ENCODE measurements at regions not wholly inside any gene's neighbourhood (a gene's known extent, or its start where the extent isn't known, plus 50 kb on each side); places are given as distances from the start of the nearest gene placed in this dataset.
"Not testable (repeated sequence)": the region's sequence is repeated elsewhere in the genome, so short reads cannot be mapped to it uniquely, and the experiment has no call there.

- not testable (repeated sequence) for H3K4me1 ChIP-seq, H3K36me3 ChIP-seq, H3K27me3 ChIP-seq, H3K9me3 ChIP-seq
- H3K27ac ChIP-seq, result peak overlapping the region in 3 of 4 donors; percentile 57 to 76 (median 72)
- DNase-seq, result peak; percentile 48 to 77 (median 64)
- peak overlapping the region; percentile 39 to 61 (median 44) for H3K4me3 ChIP-seq
- peak; percentile 32 to 62 for TF ChIP-seq POLR2A (IDR thresholded peaks at IDR 0.05)
Measured at GRCh38 chr1:149390173-149390926, 84.5 kb upstream of the NBPF19 start.

- Histone ChIP-seq H3K4me3 (peak overlapping the region; percentile 39 to 61 (median 44)), H3K27ac (peak overlapping the region in 3 of 4 donors; percentile 57 to 76 (median 72))
- H3K9me3 ChIP-seq, H3K27me3 ChIP-seq, DNase-seq, H3K4me1 ChIP-seq, H3K36me3 ChIP-seq: not testable (repeated sequence)
Measured at GRCh38 chr1:149390931-149391330, 83.9 kb upstream of the NBPF19 start.

- H3K27ac ChIP-seq, H3K4me3 ChIP-seq, DNase-seq, H3K27me3 ChIP-seq, H3K9me3 ChIP-seq, H3K36me3 ChIP-seq, H3K4me1 ChIP-seq: not testable (repeated sequence)
Measured at GRCh38 chr1:149395802-149396201, 79.0 kb upstream of the NBPF19 start.

- not testable (repeated sequence) for H3K27me3 ChIP-seq, H3K9me3 ChIP-seq, H3K4me1 ChIP-seq, H3K4me3 ChIP-seq, DNase-seq, H3K27ac ChIP-seq, H3K36me3 ChIP-seq
Measured at GRCh38 chr1:149398527-149398926, 76.3 kb upstream of the NBPF19 start.

GRCh38 chr1:149408404-149408803 is 66.4 kb upstream of the NBPF19 start:
- DNase-seq, H3K36me3 ChIP-seq, H3K4me1 ChIP-seq, H3K27me3 ChIP-seq, H3K9me3 ChIP-seq, H3K27ac ChIP-seq, H3K4me3 ChIP-seq: not testable (repeated sequence)

GRCh38 chr1:149415373-149415772 is 59.5 kb upstream of the NBPF19 start:
- not testable (repeated sequence) for H3K9me3 ChIP-seq, H3K4me3 ChIP-seq, H3K4me1 ChIP-seq, H3K27ac ChIP-seq, H3K36me3 ChIP-seq, DNase-seq, H3K27me3 ChIP-seq

- H3K27me3 ChIP-seq, H3K4me3 ChIP-seq, H3K9me3 ChIP-seq, H3K36me3 ChIP-seq, H3K27ac ChIP-seq, H3K4me1 ChIP-seq, DNase-seq: not testable (repeated sequence)
Measured at GRCh38 chr1:149418782-149419181, 56.1 kb upstream of the NBPF19 start.

GRCh38 chr1:149423122-149423521 is 51.7 kb upstream of the NBPF19 start:
- H3K4me1 ChIP-seq, H3K4me3 ChIP-seq, H3K36me3 ChIP-seq, DNase-seq, H3K27ac ChIP-seq, H3K27me3 ChIP-seq, H3K9me3 ChIP-seq: not testable (repeated sequence)

Small RNA genes in the stretch of these regions (small RNA-seq; reads per million reads assigned to genes)
- gene RF00100 (738 to 1,434 reads per million in 2 donors), gene RNU1-59P (0 reads per million in 2 donors)

All from Peyer's patch (tissue), 4 donors.